NCI-H524 (cell line): ENCODE measurements at regions not wholly inside any gene's neighbourhood (a gene's known extent, or its start where the extent isn't known, plus 50 kb on each side); places are given as distances from the start of the nearest gene placed in this dataset.

ENCODE experiments used
- DNase-seq, 2 experiments: peaks; one replicate each; lab custom pipeline; 2025; lab: John Stamatoyannopoulos, UW

- DNase-seq = no peak
Observed at GRCh38 chr6:71396410-71396801, 107.8 kb downstream of the OGFRL1 start.

- no peak for DNase-seq
Observed at GRCh38 chr6:71399279-71399678, 110.7 kb downstream of the OGFRL1 start.

GRCh38 chr6:71400852-71401251 is 112.2 kb downstream of the OGFRL1 start:
- DNase-seq = no peak

GRCh38 chr6:71402096-71402495 is 113.5 kb downstream of the OGFRL1 start:
- no peak for DNase-seq

- DNase-seq = peak in 1 of 2 experiments; percentile 20
Observed at GRCh38 chr6:71403422-71404134, 115.0 kb downstream of the OGFRL1 start.

GRCh38 chr6:71404145-71404966 is 115.7 kb downstream of the OGFRL1 start:
- DNase-seq = no peak

- DNase-seq = no peak
Observed at GRCh38 chr6:71404967-71405278, 116.3 kb downstream of the OGFRL1 start.

GRCh38 chr6:71405416-71405815 is 116.8 kb downstream of the OGFRL1 start:
- no peak for DNase-seq

- no peak for DNase-seq
Observed at GRCh38 chr6:71406865-71407860, 118.6 kb downstream of the OGFRL1 start.

- DNase-seq = no peak
Observed at GRCh38 chr6:71408787-71409723, 120.4 kb downstream of the OGFRL1 start.

- DNase-seq = no peak
Observed at GRCh38 chr6:71410164-71410566, 121.6 kb downstream of the OGFRL1 start.

GRCh38 chr6:71410681-71411080 is 122.1 kb downstream of the OGFRL1 start:
- DNase-seq = no peak

GRCh38 chr6:71411882-71412281 is 123.3 kb downstream of the OGFRL1 start:
- DNase-seq = no peak

GRCh38 chr6:71412559-71413140 is 124.0 kb downstream of the OGFRL1 start:
- no peak for DNase-seq

- no peak for DNase-seq
Observed at GRCh38 chr6:71414486-71414885, 125.9 kb downstream of the OGFRL1 start.

GRCh38 chr6:71419217-71420094 is 130.8 kb downstream of the OGFRL1 start:
- DNase-seq = peak in 1 of 2 experiments; percentile 43

- DNase-seq = peak in 1 of 2 experiments; percentile 43
Observed at GRCh38 chr6:71420095-71420692, 131.6 kb downstream of the OGFRL1 start.

- peak; percentile 86 to 94 for DNase-seq
Observed at GRCh38 chr6:71420693-71421328, 132.2 kb downstream of the OGFRL1 start.

GRCh38 chr6:71421611-71422010 is 133.0 kb downstream of the OGFRL1 start:
- DNase-seq = no peak
